DND-41 (cell line): ENCODE measurements at regions not wholly inside any gene's neighbourhood (a gene's known extent, or its start where the extent isn't known, plus 50 kb on each side); places are given as distances from the start of the nearest gene placed in this dataset.
"Not testable (repeated sequence)": the region's sequence is repeated elsewhere in the genome, so short reads cannot be mapped to it uniquely, and the experiment has no call there.

Experiments used
- ATAC-seq: fragments of 200-7000 bp; cut with Tn5 transposase; 3 replicates; pipeline ENCODE4 v1.9.1; 2021; ENCODE audit warnings: low read depth; ENCODE audit not compliant: insufficient read depth
- DNase-seq: peaks from one replicate; pipeline ENCODE4 v3.0.0-alpha.2; 2020
- H2AFZ ChIP-seq: 2 replicates; pipeline ENCODE4 v1.6.0; 2012; ENCODE audit warnings: low read depth, low read length
- H3K27ac ChIP-seq: 2 replicates; pipeline ENCODE4 v1.5.1; 2012; ENCODE audit warnings: low read length, inconsistent platforms
- H3K27me3 ChIP-seq: fragments of 200-600 bp; sonication (generic); 2 replicates; pipeline ENCODE4 v1.6.0; 2012; ENCODE audit warnings: low read length, mild to moderate bottlenecking, inconsistent platforms; ENCODE audit not compliant: insufficient read depth, poor library complexity
- H3K36me3 ChIP-seq: 2 replicates; pipeline ENCODE4 v1.5.1; 2012; ENCODE audit warnings: low read length, inconsistent platforms; ENCODE audit not compliant: insufficient read depth
- H3K4me1 ChIP-seq: 2 replicates; pipeline ENCODE4 v1.5.1; 2012; ENCODE audit warnings: mild to moderate bottlenecking, low read length; ENCODE audit not compliant: insufficient read depth
- H3K4me2 ChIP-seq: 2 replicates; pipeline ENCODE4 v1.6.0; 2012; ENCODE audit warnings: mild to moderate bottlenecking, moderate library complexity, low read length, inconsistent platforms; ENCODE audit not compliant: insufficient read depth
- H3K4me3 ChIP-seq, 2 experiments: fragments of 200-600 bp in 1 of 2; shearing (Covaris generic) in 1 of 2; 2 replicates each; pipeline ENCODE4 v1.5.1; 2012 to 2016; ENCODE audit warnings: inconsistent platforms in 2 of 2, low read length in 2 of 2, mild to moderate bottlenecking in 2 of 2, low read depth in 1 of 2, moderate library complexity in 1 of 2
- H3K79me2 ChIP-seq: 2 replicates; pipeline ENCODE4 v1.6.0; 2012; ENCODE audit warnings: low read length, inconsistent platforms; ENCODE audit not compliant: insufficient read depth
- H3K9ac ChIP-seq: 2 replicates; pipeline ENCODE4 v1.6.0; 2012; ENCODE audit warnings: low read depth, mild to moderate bottlenecking, inconsistent platforms, low read length, moderate library complexity
- H3K9me3 ChIP-seq: 2 replicates; pipeline ENCODE4 v1.5.1; 2012; ENCODE audit warnings: low read length, moderate library complexity, mild to moderate bottlenecking, inconsistent platforms; ENCODE audit not compliant: insufficient read depth, severe bottlenecking
- H4K20me1 ChIP-seq: 2 replicates; pipeline ENCODE4 v1.6.0; 2012; ENCODE audit warnings: low read length; ENCODE audit not compliant: insufficient read depth
- EZH2 ChIP-seq: IDR thresholded peaks from 3 replicates; pipeline ENCODE4 v1.6.1; 2012; ENCODE audit warnings: borderline replicate concordance, low read depth, mild to moderate bottlenecking, moderate library complexity, low read length, inconsistent platforms; ENCODE audit not compliant: severe bottlenecking
- TF ChIP-seq, protein P1 (sequence below): IDR thresholded peaks from 2 replicates; pipeline ENCODE4 v1.5.1; 2012; ENCODE audit warnings: borderline replicate concordance, low read length, moderate library complexity, mild to moderate bottlenecking; ENCODE audit not compliant: poor library complexity, severe bottlenecking; ENCODE audit errors: extremely low read depth

DNA sequence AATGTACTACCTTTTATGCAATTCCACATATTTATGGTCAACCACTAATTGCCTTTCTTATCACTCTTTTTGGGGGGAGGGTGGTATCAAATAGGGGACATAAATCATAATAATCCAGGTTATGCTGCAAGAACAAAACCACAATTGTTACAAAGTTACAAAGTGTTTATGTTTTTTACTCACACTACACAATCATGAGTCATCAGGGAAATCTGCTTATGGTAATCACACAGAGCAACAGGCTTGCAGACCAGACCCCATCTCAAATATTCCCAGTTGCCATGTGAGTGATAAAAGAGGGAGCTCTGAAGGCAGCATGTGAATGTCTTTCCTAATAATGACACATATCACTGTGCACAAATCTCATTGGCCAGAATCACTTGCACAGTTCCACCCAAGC, 304.7 kb upstream of the TMEFF2 start:
- ATAC-seq (no peak), DNase-seq (no peak)
- Histone ChIP-seq H3K4me3 (no peak overlapping the region), H2AFZ (no peak overlapping the region), H3K27ac (no peak overlapping the region), H3K9me3 (no peaks in the 10 kb centered on the region), H3K36me3 (no peaks in the 10 kb centered on the region), H3K27me3 (no peaks in the 10 kb centered on the region), H3K79me2 (no peaks in the 10 kb centered on the region), H3K4me2 (no peak overlapping the region), H4K20me1 (no peaks in the 10 kb centered on the region), H3K9ac (no peak overlapping the region), H3K4me1 (no peaks in the 10 kb centered on the region)
- no peak for TF ChIP-seq EZH2
- TF ChIP-seq, protein P1, sequence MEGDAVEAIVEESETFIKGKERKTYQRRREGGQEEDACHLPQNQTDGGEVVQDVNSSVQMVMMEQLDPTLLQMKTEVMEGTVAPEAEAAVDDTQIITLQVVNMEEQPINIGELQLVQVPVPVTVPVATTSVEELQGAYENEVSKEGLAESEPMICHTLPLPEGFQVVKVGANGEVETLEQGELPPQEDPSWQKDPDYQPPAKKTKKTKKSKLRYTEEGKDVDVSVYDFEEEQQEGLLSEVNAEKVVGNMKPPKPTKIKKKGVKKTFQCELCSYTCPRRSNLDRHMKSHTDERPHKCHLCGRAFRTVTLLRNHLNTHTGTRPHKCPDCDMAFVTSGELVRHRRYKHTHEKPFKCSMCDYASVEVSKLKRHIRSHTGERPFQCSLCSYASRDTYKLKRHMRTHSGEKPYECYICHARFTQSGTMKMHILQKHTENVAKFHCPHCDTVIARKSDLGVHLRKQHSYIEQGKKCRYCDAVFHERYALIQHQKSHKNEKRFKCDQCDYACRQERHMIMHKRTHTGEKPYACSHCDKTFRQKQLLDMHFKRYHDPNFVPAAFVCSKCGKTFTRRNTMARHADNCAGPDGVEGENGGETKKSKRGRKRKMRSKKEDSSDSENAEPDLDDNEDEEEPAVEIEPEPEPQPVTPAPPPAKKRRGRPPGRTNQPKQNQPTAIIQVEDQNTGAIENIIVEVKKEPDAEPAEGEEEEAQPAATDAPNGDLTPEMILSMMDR, result no peak

DNA sequence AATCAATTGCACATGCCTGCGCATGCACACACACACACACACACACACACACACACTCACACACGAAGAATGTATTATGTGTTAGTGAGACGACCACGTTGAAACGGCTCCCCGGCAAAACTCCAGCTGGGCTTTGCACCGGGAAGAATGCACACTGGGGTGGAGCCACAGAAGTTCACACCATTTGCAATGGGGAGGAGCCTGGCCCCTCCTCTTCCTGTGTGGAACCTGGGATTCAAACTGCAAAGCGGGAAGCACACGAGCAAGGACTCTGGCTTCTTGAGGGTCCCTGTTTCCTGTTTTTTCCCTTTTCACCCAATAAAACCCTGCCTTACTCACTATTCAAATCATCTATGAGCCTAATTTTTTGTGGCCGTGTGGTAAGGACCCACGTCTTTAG, 304.0 kb upstream of the TMEFF2 start:
- H3K27me3 ChIP-seq, result no peaks in the 10 kb centered on the region
- H3K79me2 ChIP-seq, result no peaks in the 10 kb centered on the region
- no peak overlapping the region for H3K27ac ChIP-seq
- DNase-seq (no peak), ATAC-seq (no peak)
- H3K4me3 ChIP-seq, result no peak overlapping the region
- no peaks in the 10 kb centered on the region for H3K4me1 ChIP-seq
- H3K9me3 ChIP-seq, result no peaks in the 10 kb centered on the region
- no peak overlapping the region for H3K9ac ChIP-seq
- no peak overlapping the region for H2AFZ ChIP-seq
- H3K4me2 ChIP-seq, result no peak overlapping the region
- H4K20me1 ChIP-seq, result no peaks in the 10 kb centered on the region
- no peak for TF ChIP-seq EZH2
- TF ChIP-seq, protein P1, result no peak
- H3K36me3 ChIP-seq, result no peaks in the 10 kb centered on the region

GRCh38 chr2:192488158-192488557, 293.4 kb upstream of the TMEFF2 start:
- not testable (repeated sequence) for H3K4me3 ChIP-seq, H3K36me3 ChIP-seq, H4K20me1 ChIP-seq, H3K4me1 ChIP-seq, H3K4me2 ChIP-seq, H3K27ac ChIP-seq, H3K9me3 ChIP-seq, DNase-seq, H3K27me3 ChIP-seq, H3K79me2 ChIP-seq, H3K9ac ChIP-seq, H2AFZ ChIP-seq, ATAC-seq

- TF ChIP-seq, protein P1, result no peak
- no peak for TF ChIP-seq EZH2
- no peak overlapping the region for H3K4me2 ChIP-seq
- no peak overlapping the region for H2AFZ ChIP-seq
- no peaks in the 10 kb centered on the region for H4K20me1 ChIP-seq
- H3K4me1 ChIP-seq, result no peaks in the 10 kb centered on the region
- ATAC-seq, result no peak
- H3K4me3 ChIP-seq, result no peak overlapping the region
- H3K27me3 ChIP-seq, result no peaks in the 10 kb centered on the region
- no peaks in the 10 kb centered on the region for H3K79me2 ChIP-seq
- no peaks in the 10 kb centered on the region for H3K9me3 ChIP-seq
- no peaks in the 10 kb centered on the region for H3K36me3 ChIP-seq
- no peak for DNase-seq
- no peak overlapping the region for H3K27ac ChIP-seq
- H3K9ac ChIP-seq, result no peak overlapping the region
These were observed 292.9 kb upstream of the TMEFF2 start for GRCh38 chr2:192487636-192488035.
